Vagina (tissue), 2 donors: ENCODE measurements at regions not wholly inside any gene's neighbourhood (a gene's known extent, or its start where the extent isn't known, plus 50 kb on each side); places are given as distances from the start of the nearest gene placed in this dataset.
"Not testable (repeated sequence)": the region's sequence is repeated elsewhere in the genome, so short reads cannot be mapped to it uniquely, and the experiment has no call there.

Source experiments
- CTCF ChIP-seq, 3 experiments: fragments of 450-650 bp in 2 of 3; fragments of 200-600 bp in 1 of 3; sonication (generic) in 1 of 3; IDR thresholded peaks; one replicate each; pipeline ENCODE4 v1.5.1; 2017 to 2019; ENCODE audit warnings: antibody characterized with exemption in 3 of 3, mild to moderate bottlenecking in 2 of 3, moderate library complexity in 2 of 3
- POLR2A ChIP-seq, 2 donors: fragments of 450-650 bp; IDR thresholded peaks; one replicate each; pipeline ENCODE4 v1.6.1; 2017; ENCODE audit warnings: antibody characterized with exemption in 2 of 2, mild to moderate bottlenecking in 2 of 2, moderate library complexity in 2 of 2
- POLR2AphosphoS5 ChIP-seq, 2 donors: sonication (generic); formaldehyde crosslinking; IDR thresholded peaks; one replicate each; pipeline ENCODE4 v1.9.0; 2017; ENCODE audit warnings: antibody characterized with exemption in 2 of 2, mild to moderate bottlenecking in 2 of 2, low read depth in 1 of 2; ENCODE audit not compliant: insufficient read depth in 1 of 2

GRCh38 chr7:65260673-65261072, 113.0 kb upstream of the ZNF92 start:
- TF ChIP-seq POLR2A (IDR thresholded peaks at IDR 0.05); CTCF (IDR thresholded peaks at IDR 0.05); POLR2AphosphoS5 (IDR thresholded peaks at IDR 0.05; ENCODE audit: insufficient read depth in 1 of 2, low read depth in 1 of 2): not testable (repeated sequence)
